GM12878 (cell line): ENCODE measurements at regions not wholly inside any gene's neighbourhood (a gene's known extent, or its start where the extent isn't known, plus 50 kb on each side); places are given as distances from the start of the nearest gene placed in this dataset.
A peak's percentile ranks its signal among the peaks of the same experiment; 100 is the strongest.

Experiments used
- ATAC-seq: fragments of 200-7000 bp; cut with Tn5 transposase; 3 replicates; pipeline ENCODE4 v1.9.1; 2020; ENCODE audit warnings: mild to moderate bottlenecking, moderate library complexity
- BruUV-seq: library from RNA; stranded (reverse); fragments of 400-500 nt; replicated peaks from 2 replicates; lab custom pipeline; 2021; lab: Mats Ljungman, UMichigan
- CTCF ChIA-PET: fragments of 300-600 bp; sonication (Branson Sonifier 250); formaldehyde crosslinking; extraction: SDS; loops from one replicate; lab custom pipeline; 2021; ENCODE audit warnings: inconsistent platforms; lab: Yijun Ruan, JAX
- POLR2A ChIA-PET: fragments of 350-600 bp; formaldehyde crosslinking; extraction: SDS; loops from one replicate; lab custom pipeline; 2021; ENCODE audit warnings: inconsistent platforms; lab: Charles Lee
- RAD21 ChIA-PET: fragments of 300-600 bp; sonication (Branson Sonifier 250); formaldehyde crosslinking; loops from one replicate; lab custom pipeline; 2023; ENCODE audit warnings: antibody characterized with exemption; ENCODE audit not compliant: unreplicated experiment; lab: Charles Lee
- SMC1A ChIA-PET: fragments of 300-600 bp; sonication (Branson Sonifier 250); formaldehyde crosslinking; loops from one replicate; lab custom pipeline; 2023; ENCODE audit not compliant: unreplicated experiment, uncharacterized antibody; lab: Charles Lee
- DNase-seq: peaks from one replicate; pipeline ENCODE4 v3.0.0-alpha.2; 2011; ENCODE audit warnings: low read depth, low spot score
- FAIRE-seq: peaks from 3 replicates; lab custom pipeline; 2011; peaks lifted over from hg19 to GRCh38; lab: Jason Lieb, UNC
- H2AFZ ChIP-seq: 2 replicates; pipeline ENCODE4 v1.6.0; 2011; ENCODE audit warnings: low read depth, low read length, control low read depth; ENCODE audit not compliant: control insufficient read depth
- H3K27ac ChIP-seq: 2 replicates; pipeline ENCODE4 v1.5.1; 2011; ENCODE audit warnings: control low read depth; ENCODE audit not compliant: control insufficient read depth, insufficient read depth
- H3K27me3 ChIP-seq, 2 experiments: replicated peaks in 1 of 2; 2 replicates each; pipeline versions ENCODE4 v1.6.0 to v1.6.1; 2011; ENCODE audit warnings: low read length in 1 of 2; ENCODE audit not compliant: control insufficient read depth in 2 of 2, insufficient read depth in 2 of 2
- H3K36me3 ChIP-seq, 2 experiments: 2 replicates each; pipeline ENCODE4 v1.5.1; 2011; ENCODE audit warnings: low read length in 1 of 2; ENCODE audit not compliant: control insufficient read depth in 2 of 2, insufficient read depth in 2 of 2
- H3K4me1 ChIP-seq: 2 replicates; pipeline ENCODE4 v1.6.1; 2011; ENCODE audit warnings: mild to moderate bottlenecking, low read length, moderate library complexity, mixed read lengths; ENCODE audit not compliant: control insufficient read depth, insufficient read depth
- H3K4me2 ChIP-seq: 2 replicates; pipeline ENCODE4 v1.6.0; 2011; ENCODE audit warnings: control low read depth; ENCODE audit not compliant: control insufficient read depth, insufficient read depth
- H3K4me3 ChIP-seq: fragments of 200-600 bp; sonication (generic); 2 replicates; pipeline ENCODE4 v1.5.1; 2016
- H3K79me2 ChIP-seq: 2 replicates; pipeline ENCODE4 v1.6.0; 2011; ENCODE audit warnings: low read length; ENCODE audit not compliant: control insufficient read depth, insufficient read depth
- H3K9ac ChIP-seq: 2 replicates; pipeline ENCODE4 v1.8.0; 2011; ENCODE audit warnings: low read length, control low read depth, mixed read lengths; ENCODE audit not compliant: control insufficient read depth, insufficient read depth
- H3K9me3 ChIP-seq: replicated peaks from 3 replicates; pipeline ENCODE4 v1.5.1; 2011; ENCODE audit warnings: mild to moderate bottlenecking, low read length; ENCODE audit not compliant: control insufficient read depth, insufficient read depth
- H4K20me1 ChIP-seq: 2 replicates; pipeline ENCODE4 v1.6.0; 2011; ENCODE audit not compliant: control insufficient read depth, insufficient read depth
- BCL11A ChIP-seq: IDR thresholded peaks from 2 replicates; pipeline ENCODE4 v1.6.1; 2011; ENCODE audit warnings: low read depth, low read length
- BHLHE40 ChIP-seq, 2 experiments: fragments of 450-650 bp in 1 of 2; IDR thresholded peaks; 2 replicates each; pipeline ENCODE4 v1.6.1; 2011 to 2017; ENCODE audit warnings: low read depth in 2 of 2, borderline replicate concordance in 1 of 2, improper control_type of control experiment in 1 of 2, low read length in 1 of 2, mild to moderate bottlenecking in 1 of 2
- CREB1 ChIP-seq: IDR thresholded peaks from 2 replicates; pipeline ENCODE4 v1.6.1; 2012; ENCODE audit warnings: low read depth, mild to moderate bottlenecking, inconsistent platforms
- EED ChIP-seq: sonication (generic); IDR thresholded peaks from 2 replicates; pipeline ENCODE4 v1.6.1; 2016; ENCODE audit warnings: antibody characterized with exemption, low read depth
- MYC ChIP-seq: IDR thresholded peaks from 2 replicates; pipeline ENCODE4 v1.6.1; 2011; ENCODE audit warnings: mild to moderate bottlenecking, low read length, moderate library complexity, inconsistent platforms; ENCODE audit not compliant: insufficient read depth, insufficient replicate concordance, insufficient read length, severe bottlenecking
- NFXL1 ChIP-seq: fragments of 450-650 bp; IDR thresholded peaks from 2 replicates; pipeline ENCODE4 v1.6.1; 2017; ENCODE audit warnings: antibody characterized with exemption, mild to moderate bottlenecking, borderline replicate concordance
- PAX8 ChIP-seq: fragments of 450-650 bp; IDR thresholded peaks from 2 replicates; pipeline ENCODE4 v1.6.1; 2017; ENCODE audit warnings: mild to moderate bottlenecking, moderate library complexity
- POLR2A ChIP-seq: IDR thresholded peaks from 2 replicates; pipeline ENCODE4 v1.6.1; 2011; ENCODE audit warnings: low read depth, mild to moderate bottlenecking, low read length
- RAD21 ChIP-seq: IDR thresholded peaks from 2 replicates; pipeline ENCODE4 v1.6.1; 2011; ENCODE audit warnings: mild to moderate bottlenecking, low read depth, low read length, moderate library complexity; ENCODE audit not compliant: insufficient read depth
- SIN3A ChIP-seq: IDR thresholded peaks from 2 replicates; pipeline ENCODE4 v1.6.1; 2012; ENCODE audit warnings: low read depth, low read length, improper control_type of control experiment
- SMARCA5 ChIP-seq: fragments of 450-650 bp; IDR thresholded peaks from 2 replicates; pipeline ENCODE4 v1.6.1; 2017; ENCODE audit warnings: mild to moderate bottlenecking
- SMC3 ChIP-seq: IDR thresholded peaks from 2 replicates; pipeline ENCODE4 v1.6.1; 2011; ENCODE audit warnings: low read length, improper control_type of control experiment, borderline replicate concordance
- TARDBP ChIP-seq: IDR thresholded peaks from 2 replicates; pipeline ENCODE4 v1.6.1; 2016; ENCODE audit warnings: borderline replicate concordance
- TCF12 ChIP-seq: IDR thresholded peaks from 2 replicates; pipeline ENCODE4 v1.6.1; 2011; ENCODE audit warnings: low read depth, mild to moderate bottlenecking, low read length
- WGBS: methylation state at CpG from one replicate; pipeline ENCODE4 v1.1.6; 2016; ENCODE audit warnings: low lambda C conversion rate; ENCODE audit not compliant: insufficient replicate concordance, insufficient coverage; ENCODE audit errors: missing lambda C conversion rate; 5-methylcytosine and 5-hydroxymethylcytosine counted together
- in situ Hi-C: fragments of 300-500 bp; cut with MboI; formaldehyde crosslinking; loops from 9 replicates; pipeline ENCODE4 v1.14.3; 2018; ENCODE audit warnings: mixed read lengths
- intact Hi-C: fragments of 100-400 bp; cut with micrococcal nuclease; formaldehyde crosslinking; loops from one replicate; pipeline ENCODE4 v1.14.2; 2022; ENCODE audit not compliant: unreplicated experiment
- TF ChIP-seq, protein P1 (sequence below), 3 experiments: IDR thresholded peaks in 2 of 3; conservative IDR thresholded peaks in 1 of 3; 2 replicates each; pipeline ENCODE4 v1.5.1; 2011; ENCODE audit warnings: low read depth in 3 of 3, low read length in 3 of 3, mild to moderate bottlenecking in 3 of 3, control low read depth in 2 of 3, moderate library complexity in 2 of 3, inconsistent platforms in 1 of 3, mixed read lengths in 1 of 3; ENCODE audit not compliant: control insufficient read depth in 2 of 3, insufficient read depth in 1 of 3; ENCODE audit errors: extremely low read depth in 1 of 3
- TF ChIP-seq, protein P2 (sequence below): fragments of 450-650 bp; IDR thresholded peaks from 2 replicates; pipeline ENCODE4 v1.6.1; 2016; ENCODE audit warnings: mild to moderate bottlenecking
- TF ChIP-seq, protein P3 (sequence below): fragments of 450-650 bp; IDR thresholded peaks from 2 replicates; pipeline ENCODE4 v1.6.1; 2017; ENCODE audit warnings: mild to moderate bottlenecking, moderate library complexity

DNA sequence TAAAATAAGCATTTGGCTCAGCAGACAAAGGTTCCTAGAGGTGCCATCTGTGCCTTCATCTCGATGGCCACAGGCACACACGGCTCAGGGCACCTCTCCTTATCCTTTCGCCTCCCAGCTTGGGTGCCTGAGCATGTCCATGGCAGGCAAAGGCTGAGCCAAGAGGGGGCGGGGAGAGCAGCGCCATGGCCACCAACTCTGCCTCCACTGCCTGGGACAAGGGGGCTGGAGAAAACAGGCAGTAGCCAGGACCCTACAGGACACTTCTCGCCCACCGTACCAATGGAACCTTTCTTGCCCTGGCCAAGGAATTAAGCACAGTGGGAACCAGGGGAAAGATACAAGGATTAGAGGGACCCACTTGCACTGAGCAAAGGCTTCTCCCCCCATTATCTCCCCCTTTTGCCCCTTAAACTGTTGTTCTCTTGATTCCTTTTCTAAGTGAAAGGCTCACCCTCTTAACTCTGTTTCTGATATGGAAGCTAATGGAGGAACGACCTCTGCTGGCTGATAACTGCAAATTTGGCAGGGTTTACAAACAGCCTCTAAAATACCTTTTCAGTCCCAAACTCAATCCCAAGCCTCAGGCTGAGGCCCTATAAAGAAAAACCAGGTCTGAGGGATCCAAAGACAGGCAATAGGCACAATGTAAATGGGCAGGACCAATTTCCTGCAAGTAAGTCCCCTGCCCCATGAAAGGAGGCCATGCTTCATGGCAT, 335.2 kb downstream of the ADAM29 start:
- H3K4me1 ChIP-seq, result no peaks in the 10 kb centered on the region
- no peaks in the 10 kb centered on the region for H3K36me3 ChIP-seq
- no peaks in the 10 kb centered on the region for H4K20me1 ChIP-seq
- 28% methylated on average over 8 of the region's 8 CpGs for WGBS
- no peaks in the 10 kb centered on the region for H3K9me3 ChIP-seq
- H3K4me3 ChIP-seq, result no peak overlapping the region
- ChIA-PET SMC1A (interaction anchor here (0.6 to 1.3 kb wide), 3 partner anchors 199 to 489 kb away, joined by 3 read pairs; no protein-coding TSS in a partner anchor), RAD21 (interaction anchor here (0.7 to 0.9 kb wide), 2 partner anchors 283 to 375 kb away, joined by 3 read pairs; no protein-coding TSS in a partner anchor), CTCF (interaction anchor here (0.6 to 2.4 kb wide), 4 partner anchors 9 to 490 kb away, joined by 3 to 13 read pairs (median 4); no protein-coding TSS in a partner anchor), POLR2A (no interaction called here)
- FAIRE-seq, result no peak
- H3K4me2 ChIP-seq, result no peak overlapping the region
- TF ChIP-seq BHLHE40 (IDR thresholded peaks at IDR 0.05; ENCODE audit: borderline replicate concordance in 1 of 2, low read depth in 2 of 2, low read length in 1 of 2) (no peak), TARDBP (no peak), BCL11A (no peak), SIN3A (no peak), SMC3 (peak; percentile 38; the same call in 1 of the 2 replicates), RAD21 (peak; percentile 34), MYC (no peak), PAX8 (no peak), TCF12 (no peak), CREB1 (no peak), NFXL1 (no peak), EED (no peak), POLR2A (no peak), SMARCA5 (no peak)
- TF ChIP-seq, protein P1, sequence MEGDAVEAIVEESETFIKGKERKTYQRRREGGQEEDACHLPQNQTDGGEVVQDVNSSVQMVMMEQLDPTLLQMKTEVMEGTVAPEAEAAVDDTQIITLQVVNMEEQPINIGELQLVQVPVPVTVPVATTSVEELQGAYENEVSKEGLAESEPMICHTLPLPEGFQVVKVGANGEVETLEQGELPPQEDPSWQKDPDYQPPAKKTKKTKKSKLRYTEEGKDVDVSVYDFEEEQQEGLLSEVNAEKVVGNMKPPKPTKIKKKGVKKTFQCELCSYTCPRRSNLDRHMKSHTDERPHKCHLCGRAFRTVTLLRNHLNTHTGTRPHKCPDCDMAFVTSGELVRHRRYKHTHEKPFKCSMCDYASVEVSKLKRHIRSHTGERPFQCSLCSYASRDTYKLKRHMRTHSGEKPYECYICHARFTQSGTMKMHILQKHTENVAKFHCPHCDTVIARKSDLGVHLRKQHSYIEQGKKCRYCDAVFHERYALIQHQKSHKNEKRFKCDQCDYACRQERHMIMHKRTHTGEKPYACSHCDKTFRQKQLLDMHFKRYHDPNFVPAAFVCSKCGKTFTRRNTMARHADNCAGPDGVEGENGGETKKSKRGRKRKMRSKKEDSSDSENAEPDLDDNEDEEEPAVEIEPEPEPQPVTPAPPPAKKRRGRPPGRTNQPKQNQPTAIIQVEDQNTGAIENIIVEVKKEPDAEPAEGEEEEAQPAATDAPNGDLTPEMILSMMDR (IDR thresholded peaks at IDR 0.05 in 2 of 3, conservative IDR thresholded peaks at IDR 0.05 in 1 of 3; ENCODE audit: control insufficient read depth in 2 of 3, extremely low read depth in 1 of 3, insufficient read depth in 1 of 3, low read depth in 3 of 3, low read length in 3 of 3), result peak; percentile 22 to 35 (median 33); a peak in 3 of 6 replicates
- TF ChIP-seq, protein P2, sequence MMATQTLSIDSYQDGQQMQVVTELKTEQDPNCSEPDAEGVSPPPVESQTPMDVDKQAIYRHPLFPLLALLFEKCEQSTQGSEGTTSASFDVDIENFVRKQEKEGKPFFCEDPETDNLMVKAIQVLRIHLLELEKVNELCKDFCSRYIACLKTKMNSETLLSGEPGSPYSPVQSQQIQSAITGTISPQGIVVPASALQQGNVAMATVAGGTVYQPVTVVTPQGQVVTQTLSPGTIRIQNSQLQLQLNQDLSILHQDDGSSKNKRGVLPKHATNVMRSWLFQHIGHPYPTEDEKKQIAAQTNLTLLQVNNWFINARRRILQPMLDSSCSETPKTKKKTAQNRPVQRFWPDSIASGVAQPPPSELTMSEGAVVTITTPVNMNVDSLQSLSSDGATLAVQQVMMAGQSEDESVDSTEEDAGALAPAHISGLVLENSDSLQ, result no peak
- TF ChIP-seq, protein P3, sequence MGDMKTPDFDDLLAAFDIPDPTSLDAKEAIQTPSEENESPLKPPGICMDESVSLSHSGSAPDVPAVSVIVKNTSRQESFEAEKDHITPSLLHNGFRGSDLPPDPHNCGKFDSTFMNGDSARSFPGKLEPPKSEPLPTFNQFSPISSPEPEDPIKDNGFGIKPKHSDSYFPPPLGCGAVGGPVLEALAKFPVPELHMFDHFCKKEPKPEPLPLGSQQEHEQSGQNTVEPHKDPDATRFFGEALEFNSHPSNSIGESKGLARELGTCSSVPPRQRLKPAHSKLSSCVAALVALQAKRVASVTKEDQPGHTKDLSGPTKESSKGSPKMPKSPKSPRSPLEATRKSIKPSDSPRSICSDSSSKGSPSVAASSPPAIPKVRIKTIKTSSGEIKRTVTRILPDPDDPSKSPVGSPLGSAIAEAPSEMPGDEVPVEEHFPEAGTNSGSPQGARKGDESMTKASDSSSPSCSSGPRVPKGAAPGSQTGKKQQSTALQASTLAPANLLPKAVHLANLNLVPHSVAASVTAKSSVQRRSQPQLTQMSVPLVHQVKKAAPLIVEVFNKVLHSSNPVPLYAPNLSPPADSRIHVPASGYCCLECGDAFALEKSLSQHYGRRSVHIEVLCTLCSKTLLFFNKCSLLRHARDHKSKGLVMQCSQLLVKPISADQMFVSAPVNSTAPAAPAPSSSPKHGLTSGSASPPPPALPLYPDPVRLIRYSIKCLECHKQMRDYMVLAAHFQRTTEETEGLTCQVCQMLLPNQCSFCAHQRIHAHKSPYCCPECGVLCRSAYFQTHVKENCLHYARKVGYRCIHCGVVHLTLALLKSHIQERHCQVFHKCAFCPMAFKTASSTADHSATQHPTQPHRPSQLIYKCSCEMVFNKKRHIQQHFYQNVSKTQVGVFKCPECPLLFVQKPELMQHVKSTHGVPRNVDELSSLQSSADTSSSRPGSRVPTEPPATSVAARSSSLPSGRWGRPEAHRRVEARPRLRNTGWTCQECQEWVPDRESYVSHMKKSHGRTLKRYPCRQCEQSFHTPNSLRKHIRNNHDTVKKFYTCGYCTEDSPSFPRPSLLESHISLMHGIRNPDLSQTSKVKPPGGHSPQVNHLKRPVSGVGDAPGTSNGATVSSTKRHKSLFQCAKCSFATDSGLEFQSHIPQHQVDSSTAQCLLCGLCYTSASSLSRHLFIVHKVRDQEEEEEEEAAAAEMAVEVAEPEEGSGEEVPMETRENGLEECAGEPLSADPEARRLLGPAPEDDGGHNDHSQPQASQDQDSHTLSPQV, result no peak
- no TSS peak for BruUV-seq
- H3K79me2 ChIP-seq, result no peaks in the 10 kb centered on the region
- DNase-seq, result no peak
- no peak overlapping the region for H3K27ac ChIP-seq
- in situ Hi-C loops, result no loop called here
- intact Hi-C loops, result loop anchor here (2.0 to 5.0 kb wide), 2 partner anchors 381 to 489 kb away; no protein-coding TSS in a partner anchor
- H3K9ac ChIP-seq, result no peak overlapping the region
- peak; percentile 78 for ATAC-seq
- H3K27me3 ChIP-seq, result no peaks in the 10 kb centered on the region
- no peak overlapping the region for H2AFZ ChIP-seq
